K562 (cell line): ENCODE measurements at regions not wholly inside any gene's neighbourhood (a gene's known extent, or its start where the extent isn't known, plus 50 kb on each side); places are given as distances from the start of the nearest gene placed in this dataset.

Experiments
- CHD2 ChIP-seq: IDR thresholded peaks from 2 replicates; pipeline ENCODE4 v1.6.1; 2011; ENCODE audit warnings: low read depth, low read length
- FOXA3 ChIP-seq, 2 experiments: fragments of 450-650 bp in 1 of 2; sonication (generic) in 1 of 2; formaldehyde crosslinking; IDR thresholded peaks in 1 of 2; conservative IDR thresholded peaks in 1 of 2; 2 replicates each; pipeline versions ENCODE4 v1.4.0 to v1.8.0; 2020 to 2022; ENCODE audit warnings: mild to moderate bottlenecking in 2 of 2, missing genetic modification reagents in 1 of 2
- FOXJ2 ChIP-seq: fragments of 200-800 bp; sonication (Bioruptor generic); IDR thresholded peaks from 2 replicates; pipeline ENCODE4 v1.6.1; 2016; ENCODE audit warnings: missing genetic modification characterization, missing compliant biosample characterization
- RB1 ChIP-seq: fragments of 450-650 bp; IDR thresholded peaks from 2 replicates; pipeline ENCODE4 v1.6.1; 2017; ENCODE audit warnings: low read depth, mild to moderate bottlenecking
- SIN3B ChIP-seq: fragments of 450-650 bp; IDR thresholded peaks from 2 replicates; pipeline ENCODE4 v1.6.1; 2017; ENCODE audit warnings: low read depth, mild to moderate bottlenecking, moderate library complexity
- TSC22D4 ChIP-seq: fragments of 450-650 bp; IDR thresholded peaks from 2 replicates; pipeline ENCODE4 v1.6.1; 2016; ENCODE audit warnings: missing genetic modification characterization, missing biosample characterization, control low read depth
- YBX1 ChIP-seq: fragments of 450-650 bp; IDR thresholded peaks from 2 replicates; pipeline ENCODE4 v1.7.1; 2016; ENCODE audit warnings: mild to moderate bottlenecking
- ZNF311 ChIP-seq: fragments of 250-450 bp; sonication (Bioruptor Pico); IDR thresholded peaks from 2 replicates; pipeline ENCODE4 v1.4.0; 2020; ENCODE audit warnings: mild to moderate bottlenecking, moderate library complexity
- TF ChIP-seq, protein P1 (sequence below): sonication (generic); formaldehyde crosslinking; IDR thresholded peaks from 2 replicates; pipeline ENCODE4 v1.9.0; 2022; ENCODE audit warnings: mild to moderate bottlenecking, missing genetic modification reagents
- TF ChIP-seq, protein P2 (sequence below): fragments of 250-450 bp; sonication (Bioruptor Pico); IDR thresholded peaks from 2 replicates; pipeline ENCODE4 v1.5.0; 2021; ENCODE audit warnings: mild to moderate bottlenecking, moderate library complexity
- TF ChIP-seq, protein P3 (sequence below): sonication (generic); formaldehyde crosslinking; IDR thresholded peaks from 2 replicates; pipeline ENCODE4 v1.9.0; 2022; ENCODE audit warnings: mild to moderate bottlenecking, missing genetic modification reagents
- TF ChIP-seq, protein P4 (sequence below), 2 experiments: fragments of 250-450 bp in 1 of 2; fragments of 450-650 bp in 1 of 2; sonication (Bioruptor Pico) in 1 of 2; IDR thresholded peaks; 2 replicates each; pipeline versions ENCODE4 v1.6.1 to v1.8.0; 2016 to 2021; ENCODE audit warnings: mild to moderate bottlenecking in 2 of 2, moderate library complexity in 2 of 2, missing compliant biosample characterization in 1 of 2, missing genetic modification characterization in 1 of 2
- TF ChIP-seq, protein P5 (sequence below): fragments of 250-450 bp; sonication (Bioruptor Pico); IDR thresholded peaks from 2 replicates; pipeline ENCODE4 v1.5.0; 2021; ENCODE audit warnings: mild to moderate bottlenecking, borderline replicate concordance

DNA sequence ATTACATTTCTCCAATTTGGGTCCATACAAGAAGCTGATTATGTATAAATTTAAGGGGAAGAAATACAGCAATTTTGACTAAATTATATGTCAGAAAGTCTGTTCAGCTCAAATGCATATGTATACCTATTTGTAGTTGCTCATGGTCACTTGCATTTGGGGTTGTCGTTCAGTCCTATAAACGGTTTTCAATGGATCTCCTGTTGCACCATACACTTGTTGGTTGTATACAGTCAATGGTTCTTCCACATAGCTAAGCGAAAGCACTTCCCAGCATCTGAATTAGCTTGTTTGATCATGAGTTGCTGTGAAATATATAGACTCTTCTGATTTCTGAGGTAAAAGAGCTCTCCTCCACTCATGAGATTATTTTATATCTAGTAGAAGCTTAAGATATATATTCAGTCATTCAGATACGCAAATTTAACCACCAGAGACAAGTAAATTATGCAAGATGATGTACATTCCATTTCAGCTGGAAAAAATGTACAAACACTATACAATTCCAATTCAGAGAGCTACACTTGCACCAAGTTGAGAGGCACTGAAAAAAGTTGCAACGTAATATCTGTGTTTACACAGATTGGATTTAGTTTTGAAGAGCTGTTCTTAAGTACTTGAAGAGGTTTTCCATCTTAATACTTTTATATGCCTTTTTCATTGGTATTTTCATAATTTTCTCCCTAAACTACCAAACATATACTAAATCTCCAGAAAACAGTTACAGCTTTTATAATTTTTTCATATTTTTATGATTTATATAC, 64.4 kb upstream of the POU5F2 start:
- TF ChIP-seq FOXJ2 (tag) (no peak), RB1 (no peak), SIN3B (no peak), ZNF311 (CRISPR knock-in tag) (no peak), YBX1 (no peak), TSC22D4 (tag) (no peak), CHD2 (no peak), FOXA3 (CRISPR knock-in tag; conservative IDR thresholded peaks at IDR 0.05 in 1 of 2, IDR thresholded peaks at IDR 0.05 in 1 of 2) (no peak)
- TF ChIP-seq, protein P1, sequence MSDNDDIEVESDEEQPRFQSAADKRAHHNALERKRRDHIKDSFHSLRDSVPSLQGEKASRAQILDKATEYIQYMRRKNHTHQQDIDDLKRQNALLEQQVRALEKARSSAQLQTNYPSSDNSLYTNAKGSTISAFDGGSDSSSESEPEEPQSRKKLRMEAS (CRISPR knock-in tag) = no peak
- TF ChIP-seq, protein P2, sequence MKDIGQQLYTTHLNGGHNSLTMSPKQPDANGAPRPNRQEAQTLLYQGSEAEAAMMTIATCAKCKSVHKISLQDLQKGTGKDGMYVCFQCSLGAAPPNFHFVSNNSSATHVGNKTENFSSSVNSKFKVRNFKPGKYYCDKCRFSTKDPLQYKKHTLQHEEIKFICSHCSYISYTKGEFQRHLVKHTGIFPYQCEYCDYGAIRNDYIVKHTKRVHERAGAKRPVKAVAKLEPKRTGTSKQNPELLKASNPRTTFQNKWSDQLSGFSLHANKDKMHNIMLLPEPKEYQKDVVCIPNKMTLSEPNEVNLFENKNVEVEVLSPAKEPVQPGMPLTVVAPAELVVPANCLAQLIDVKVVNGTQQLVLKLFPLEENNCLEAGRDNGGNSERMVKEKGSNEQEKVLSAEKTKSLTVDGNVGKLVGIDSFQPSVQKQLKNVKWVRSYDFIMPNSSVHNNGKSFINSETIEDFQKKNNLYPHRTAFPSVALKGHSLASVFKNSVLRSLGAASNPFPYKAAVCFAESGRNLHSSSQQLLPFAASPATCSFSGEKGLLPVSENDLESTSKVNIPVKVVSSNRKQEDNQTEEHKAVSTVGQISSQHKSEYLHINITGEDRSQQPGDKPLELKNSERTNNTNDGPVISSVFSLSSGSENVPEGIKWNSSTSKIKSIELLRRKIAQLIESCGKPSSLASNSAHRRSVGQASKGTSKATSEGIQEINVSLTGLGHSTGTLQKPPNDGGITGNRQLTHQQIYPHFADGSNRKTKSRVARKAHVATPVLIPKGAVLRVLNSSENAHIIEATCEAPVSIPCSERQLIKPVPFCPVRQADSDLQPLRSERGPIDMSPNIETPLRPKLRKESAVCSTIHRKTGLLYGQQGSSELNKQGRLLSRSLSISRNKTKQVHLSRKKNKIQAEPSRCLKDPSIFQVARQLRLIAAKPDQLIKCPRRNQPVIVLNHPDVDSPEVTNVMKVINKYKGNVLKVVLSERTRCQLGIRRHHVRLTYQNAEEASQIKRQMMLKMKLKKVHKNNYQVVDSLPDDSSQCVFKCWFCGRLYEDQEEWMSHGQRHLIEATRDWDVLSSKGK = no peak
- TF ChIP-seq, protein P3, sequence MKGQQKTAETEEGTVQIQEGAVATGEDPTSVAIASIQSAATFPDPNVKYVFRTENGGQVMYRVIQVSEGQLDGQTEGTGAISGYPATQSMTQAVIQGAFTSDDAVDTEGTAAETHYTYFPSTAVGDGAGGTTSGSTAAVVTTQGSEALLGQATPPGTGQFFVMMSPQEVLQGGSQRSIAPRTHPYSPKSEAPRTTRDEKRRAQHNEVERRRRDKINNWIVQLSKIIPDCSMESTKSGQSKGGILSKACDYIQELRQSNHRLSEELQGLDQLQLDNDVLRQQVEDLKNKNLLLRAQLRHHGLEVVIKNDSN = no peak
- TF ChIP-seq, protein P4, sequence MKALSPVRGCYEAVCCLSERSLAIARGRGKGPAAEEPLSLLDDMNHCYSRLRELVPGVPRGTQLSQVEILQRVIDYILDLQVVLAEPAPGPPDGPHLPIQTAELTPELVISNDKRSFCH (CRISPR knock-in tag; IDR thresholded peaks at IDR 0.05) = no peak
- TF ChIP-seq, protein P4 (tag; IDR thresholded peaks at IDR 0.05) = no peak
- TF ChIP-seq, protein P5, sequence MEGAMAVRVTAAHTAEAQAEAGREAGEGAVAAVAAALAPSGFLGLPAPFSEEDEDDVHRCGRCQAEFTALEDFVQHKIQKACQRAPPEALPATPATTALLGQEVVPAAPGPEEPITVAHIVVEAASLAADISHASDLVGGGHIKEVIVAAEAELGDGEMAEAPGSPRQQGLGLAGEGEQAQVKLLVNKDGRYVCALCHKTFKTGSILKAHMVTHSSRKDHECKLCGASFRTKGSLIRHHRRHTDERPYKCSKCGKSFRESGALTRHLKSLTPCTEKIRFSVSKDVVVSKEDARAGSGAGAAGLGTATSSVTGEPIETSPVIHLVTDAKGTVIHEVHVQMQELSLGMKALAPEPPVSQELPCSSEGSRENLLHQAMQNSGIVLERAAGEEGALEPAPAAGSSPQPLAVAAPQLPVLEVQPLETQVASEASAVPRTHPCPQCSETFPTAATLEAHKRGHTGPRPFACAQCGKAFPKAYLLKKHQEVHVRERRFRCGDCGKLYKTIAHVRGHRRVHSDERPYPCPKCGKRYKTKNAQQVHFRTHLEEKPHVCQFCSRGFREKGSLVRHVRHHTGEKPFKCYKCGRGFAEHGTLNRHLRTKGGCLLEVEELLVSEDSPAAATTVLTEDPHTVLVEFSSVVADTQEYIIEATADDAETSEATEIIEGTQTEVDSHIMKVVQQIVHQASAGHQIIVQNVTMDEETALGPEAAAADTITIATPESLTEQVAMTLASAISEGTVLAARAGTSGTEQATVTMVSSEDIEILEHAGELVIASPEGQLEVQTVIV (CRISPR knock-in tag) = no peak
